Hepatocyte (in vitro differentiated cells): ENCODE measurements at regions not wholly inside any gene's neighbourhood (a gene's known extent, or its start where the extent isn't known, plus 50 kb on each side); places are given as distances from the start of the nearest gene placed in this dataset.

Experiments
- DNase-seq: peaks from one replicate; pipeline ENCODE4 v3.0.0-alpha.2; 2016; ENCODE audit warnings: low spot score
- H2AFZ ChIP-seq: fragments of 200-600 bp; sonication (generic); 2 replicates; pipeline ENCODE4 v1.6.0; 2016; ENCODE audit warnings: antibody characterized with exemption, mild to moderate bottlenecking
- H3K27ac ChIP-seq: fragments of 200-600 bp; sonication (generic); 2 replicates; pipeline ENCODE4 v1.5.1; 2016; ENCODE audit warnings: mild to moderate bottlenecking
- H3K27me3 ChIP-seq: fragments of 200-600 bp; sonication (generic); 2 replicates; pipeline ENCODE4 v1.6.1; 2016
- H3K36me3 ChIP-seq: fragments of 200-600 bp; sonication (generic); replicated peaks from 2 replicates; pipeline ENCODE4 v1.5.1; 2016; ENCODE audit warnings: low read depth; ENCODE audit not compliant: insufficient read depth
- H3K4me1 ChIP-seq: fragments of 200-600 bp; sonication (generic); 2 replicates; pipeline ENCODE4 v1.5.1; 2016; ENCODE audit warnings: mild to moderate bottlenecking, moderate library complexity; ENCODE audit not compliant: insufficient read depth
- H3K4me2 ChIP-seq: fragments of 200-600 bp; sonication (generic); 2 replicates; pipeline ENCODE4 v1.6.0; 2016
- H3K4me3 ChIP-seq: fragments of 200-600 bp; sonication (generic); 2 replicates; pipeline ENCODE4 v1.5.1; 2016; ENCODE audit warnings: mild to moderate bottlenecking
- H3K79me2 ChIP-seq: fragments of 200-600 bp; sonication (generic); 2 replicates; pipeline ENCODE4 v1.6.0; 2017; ENCODE audit warnings: mild to moderate bottlenecking
- H3K9me2 ChIP-seq: fragments of 200-600 bp; sonication (generic); replicated peaks from 2 replicates; pipeline ENCODE4 v1.6.0; 2017; ENCODE audit warnings: mild to moderate bottlenecking; ENCODE audit not compliant: insufficient read depth
- H3K9me3 ChIP-seq: fragments of 200-600 bp; sonication (generic); 2 replicates; pipeline ENCODE4 v1.5.1; 2016; ENCODE audit warnings: low read depth, mild to moderate bottlenecking
- H4K20me1 ChIP-seq: fragments of 200-600 bp; sonication (generic); 2 replicates; pipeline ENCODE4 v1.6.0; 2016; ENCODE audit warnings: mild to moderate bottlenecking; ENCODE audit not compliant: insufficient read depth, poor library complexity, severe bottlenecking
- EZH2 ChIP-seq: fragments of 200-600 bp; sonication (generic); IDR thresholded peaks from 2 replicates; pipeline ENCODE4 v1.6.1; 2016; ENCODE audit warnings: antibody characterized with exemption, mild to moderate bottlenecking, borderline replicate concordance
- EZH2phosphoT487 ChIP-seq: fragments of 200-600 bp; sonication (generic); IDR thresholded peaks from one replicate; pipeline ENCODE4 v1.6.1; 2018; ENCODE audit warnings: antibody characterized with exemption, mild to moderate bottlenecking, low read depth, moderate library complexity; ENCODE audit not compliant: unreplicated experiment, severe bottlenecking
- WGBS: methylation state at CpG from one replicate; pipeline ENCODE4 v1.1.6; 2016; ENCODE audit warnings: low lambda C conversion rate; ENCODE audit errors: missing lambda C conversion rate; 5-methylcytosine and 5-hydroxymethylcytosine counted together
- TF ChIP-seq, protein P1 (sequence below): fragments of 200-600 bp; sonication (generic); IDR thresholded peaks from 2 replicates; pipeline ENCODE4 v1.5.1; 2016; ENCODE audit warnings: antibody characterized with exemption, mild to moderate bottlenecking; ENCODE audit not compliant: poor library complexity

DNA sequence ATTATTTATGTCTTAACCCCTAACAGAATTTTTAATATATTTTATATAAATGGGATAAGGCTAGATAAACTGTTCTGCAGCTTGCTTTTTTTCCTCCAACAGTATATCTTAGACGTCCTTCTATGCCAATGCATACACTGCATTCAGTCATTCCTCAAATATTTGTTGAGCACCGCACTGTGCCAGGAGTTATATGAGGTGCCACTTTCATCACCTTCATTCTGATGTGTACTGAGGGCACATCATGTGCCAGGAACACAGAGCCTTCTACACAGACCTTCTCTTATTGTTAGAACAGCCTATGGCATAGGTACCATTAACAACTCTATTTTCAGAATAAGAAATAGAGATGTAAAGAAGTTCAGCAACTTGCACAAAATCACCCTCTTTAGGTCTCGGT lies 570.1 kb downstream of the CDK5RAP2 start:
- H3K9me2 ChIP-seq, result no peaks in the 10 kb centered on the region
- no peak overlapping the region for H3K4me2 ChIP-seq
- no peaks in the 10 kb centered on the region for H3K9me3 ChIP-seq
- H4K20me1 ChIP-seq, result no peaks in the 10 kb centered on the region
- H3K4me3 ChIP-seq, result no peak overlapping the region
- no peak overlapping the region for H2AFZ ChIP-seq
- 60% methylated on average over 3 of the region's 3 CpGs for WGBS
- H3K79me2 ChIP-seq, result no peaks in the 10 kb centered on the region
- H3K27ac ChIP-seq, result no peak overlapping the region
- no peak for TF ChIP-seq EZH2phosphoT487
- no peak for TF ChIP-seq EZH2
- TF ChIP-seq, protein P1, sequence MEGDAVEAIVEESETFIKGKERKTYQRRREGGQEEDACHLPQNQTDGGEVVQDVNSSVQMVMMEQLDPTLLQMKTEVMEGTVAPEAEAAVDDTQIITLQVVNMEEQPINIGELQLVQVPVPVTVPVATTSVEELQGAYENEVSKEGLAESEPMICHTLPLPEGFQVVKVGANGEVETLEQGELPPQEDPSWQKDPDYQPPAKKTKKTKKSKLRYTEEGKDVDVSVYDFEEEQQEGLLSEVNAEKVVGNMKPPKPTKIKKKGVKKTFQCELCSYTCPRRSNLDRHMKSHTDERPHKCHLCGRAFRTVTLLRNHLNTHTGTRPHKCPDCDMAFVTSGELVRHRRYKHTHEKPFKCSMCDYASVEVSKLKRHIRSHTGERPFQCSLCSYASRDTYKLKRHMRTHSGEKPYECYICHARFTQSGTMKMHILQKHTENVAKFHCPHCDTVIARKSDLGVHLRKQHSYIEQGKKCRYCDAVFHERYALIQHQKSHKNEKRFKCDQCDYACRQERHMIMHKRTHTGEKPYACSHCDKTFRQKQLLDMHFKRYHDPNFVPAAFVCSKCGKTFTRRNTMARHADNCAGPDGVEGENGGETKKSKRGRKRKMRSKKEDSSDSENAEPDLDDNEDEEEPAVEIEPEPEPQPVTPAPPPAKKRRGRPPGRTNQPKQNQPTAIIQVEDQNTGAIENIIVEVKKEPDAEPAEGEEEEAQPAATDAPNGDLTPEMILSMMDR, result no peak
- no peaks in the 10 kb centered on the region for H3K4me1 ChIP-seq
- H3K36me3 ChIP-seq, result no peaks in the 10 kb centered on the region
- no peaks in the 10 kb centered on the region for H3K27me3 ChIP-seq
- DNase-seq, result no peak

DNA sequence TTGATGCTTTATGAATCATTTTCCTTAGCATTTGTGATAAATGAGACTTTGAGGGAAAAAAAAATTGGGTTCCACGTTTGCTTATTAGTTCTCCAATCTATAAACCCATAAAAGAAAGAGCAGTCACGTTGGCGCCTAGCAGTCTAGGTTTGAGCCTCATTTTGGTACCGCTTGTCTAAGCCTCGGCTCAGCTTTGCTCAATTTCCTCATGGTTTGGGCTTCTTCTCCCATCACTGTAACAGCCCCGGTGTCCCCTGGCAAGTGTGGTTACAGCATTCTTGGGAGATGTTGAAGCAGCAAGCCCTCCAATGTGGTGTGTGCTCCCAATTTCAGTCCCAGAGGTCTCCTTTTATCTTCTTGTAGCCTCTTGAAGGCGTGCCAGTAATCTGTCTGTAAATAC lies 578.4 kb downstream of the CDK5RAP2 start:
- Histone ChIP-seq H3K27ac (no peak overlapping the region), H3K4me1 (no peaks in the 10 kb centered on the region), H3K4me2 (no peak overlapping the region), H3K4me3 (no peak overlapping the region), H3K9me3 (no peaks in the 10 kb centered on the region), H3K36me3 (no peaks in the 10 kb centered on the region), H2AFZ (no peak overlapping the region), H3K27me3 (no peaks in the 10 kb centered on the region), H4K20me1 (no peaks in the 10 kb centered on the region), H3K9me2 (no peaks in the 10 kb centered on the region), H3K79me2 (no peaks in the 10 kb centered on the region)
- WGBS, result 80% methylated on average over 7 of the region's 7 CpGs
- no peak for DNase-seq
- TF ChIP-seq, protein P1, result no peak
- TF ChIP-seq EZH2phosphoT487 (no peak), EZH2 (no peak)

DNA sequence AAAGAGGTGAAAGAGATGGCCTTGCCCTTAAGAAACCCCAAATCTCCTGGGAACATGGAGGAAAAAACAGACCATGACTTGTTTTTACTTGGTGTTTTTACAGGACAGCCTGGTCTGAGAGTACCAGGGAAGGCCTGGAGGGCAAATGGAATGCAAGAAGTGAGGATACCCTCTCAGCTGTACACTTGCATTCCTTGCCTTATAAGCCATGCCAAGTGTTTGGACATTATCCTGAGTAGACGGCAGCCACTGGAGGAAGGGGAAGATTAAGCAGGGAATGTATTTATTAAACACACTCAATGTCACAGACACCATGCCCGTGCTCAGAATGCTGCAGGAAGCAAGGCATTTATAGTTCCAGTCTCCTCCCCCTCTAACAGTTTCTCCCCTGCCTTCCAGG lies 581.4 kb downstream of the CDK5RAP2 start:
- no peak overlapping the region for H3K4me2 ChIP-seq
- no peak overlapping the region for H2AFZ ChIP-seq
- no peak overlapping the region for H3K4me3 ChIP-seq
- H3K27ac ChIP-seq, result no peak overlapping the region
- no peaks in the 10 kb centered on the region for H4K20me1 ChIP-seq
- no peak for DNase-seq
- H3K4me1 ChIP-seq, result no peaks in the 10 kb centered on the region
- no peaks in the 10 kb centered on the region for H3K9me2 ChIP-seq
- no peaks in the 10 kb centered on the region for H3K79me2 ChIP-seq
- WGBS, result 39% methylated on average over 2 of the region's 2 CpGs
- no peak for TF ChIP-seq EZH2phosphoT487
- TF ChIP-seq, protein P1, result no peak
- no peak for TF ChIP-seq EZH2
- no peaks in the 10 kb centered on the region for H3K36me3 ChIP-seq
- no peaks in the 10 kb centered on the region for H3K9me3 ChIP-seq
- no peaks in the 10 kb centered on the region for H3K27me3 ChIP-seq

DNA sequence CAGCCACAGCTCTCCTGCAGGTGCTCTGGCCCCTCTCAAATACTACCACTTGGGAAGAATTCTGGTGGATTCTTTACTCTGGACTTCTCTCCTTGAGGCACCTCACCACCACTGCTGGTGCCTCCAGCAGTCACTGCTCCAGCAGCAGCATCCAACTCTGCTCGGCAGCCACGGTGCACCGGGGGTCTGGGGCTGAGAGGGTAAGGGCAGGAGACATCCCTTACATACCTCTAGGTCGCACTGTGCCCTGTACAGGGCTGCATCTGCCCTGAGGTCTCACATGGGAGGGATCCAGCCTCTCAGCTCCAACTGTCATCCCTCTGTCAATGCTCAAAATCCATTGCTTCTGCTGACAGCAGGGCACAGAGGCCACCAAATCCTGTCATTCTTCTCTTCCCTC lies 588.2 kb downstream of the CDK5RAP2 start:
- H3K9me3 ChIP-seq, result no peaks in the 10 kb centered on the region
- no peak for TF ChIP-seq EZH2phosphoT487
- TF ChIP-seq, protein P1, result no peak
- no peak for TF ChIP-seq EZH2
- no peaks in the 10 kb centered on the region for H3K27me3 ChIP-seq
- H3K79me2 ChIP-seq, result no peaks in the 10 kb centered on the region
- no peaks in the 10 kb centered on the region for H3K9me2 ChIP-seq
- no peak overlapping the region for H3K4me2 ChIP-seq
- H3K4me1 ChIP-seq, result no peaks in the 10 kb centered on the region
- no peaks in the 10 kb centered on the region for H3K36me3 ChIP-seq
- no peak overlapping the region for H2AFZ ChIP-seq
- no peak overlapping the region for H3K4me3 ChIP-seq
- H4K20me1 ChIP-seq, result no peaks in the 10 kb centered on the region
- 91% methylated on average over 4 of the region's 4 CpGs for WGBS
- no peak for DNase-seq
- H3K27ac ChIP-seq, result no peak overlapping the region
